ENCODE measurements at regions not wholly inside any gene's neighbourhood (a gene's known extent, or its start where the extent isn't known, plus 50 kb on each side); places are given as distances from the start of the nearest gene placed in this dataset.

DNA sequence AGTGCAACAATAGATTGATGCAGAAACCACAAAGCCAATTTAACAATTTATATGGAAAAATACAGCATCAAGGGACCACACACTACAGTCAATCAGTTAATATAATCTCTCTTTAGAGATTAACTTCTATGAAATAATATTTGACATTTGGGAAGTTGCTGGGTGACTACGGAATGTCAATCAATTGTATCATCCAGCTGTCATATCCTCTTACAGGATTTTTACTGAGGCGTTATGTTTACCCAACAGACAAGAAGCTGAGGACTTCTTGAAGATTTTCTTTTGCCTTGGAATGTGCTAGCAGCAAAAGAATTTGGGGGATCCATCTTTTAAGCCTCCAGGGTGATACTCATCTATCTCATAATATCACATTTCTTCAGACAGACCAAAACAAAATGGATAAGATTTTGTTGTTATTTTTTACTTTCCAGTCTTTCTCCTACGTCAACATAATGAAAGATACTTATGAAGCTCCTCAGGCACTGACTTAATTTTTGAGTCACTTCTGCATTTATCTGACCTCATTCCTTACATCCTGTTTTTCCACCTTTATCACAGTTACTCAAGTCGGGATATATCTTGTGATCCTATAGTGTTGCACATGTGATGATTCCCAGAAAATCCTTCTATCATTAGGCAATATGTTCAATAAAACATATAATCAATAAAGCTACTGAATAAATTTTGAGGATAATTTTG lies 227.2 kb upstream of the SPHKAP start:
- H3K79me2 ChIP-seq (ENCODE audit: insufficient read depth, low read length): no peaks in the 10 kb centered on the region
- no peaks in the 10 kb centered on the region for H3F3A ChIP-seq (ENCODE audit: low read depth)
- no peak overlapping the region for H2AFZ ChIP-seq (ENCODE audit: low read length)
- H3K4me3 ChIP-seq (ENCODE audit: low read length, poor library complexity, severe bottlenecking): no peak overlapping the region
- no peaks in the 10 kb centered on the region for H3K9me3 ChIP-seq (ENCODE audit: insufficient read depth, low read depth, low read length)
- H3K9me2 ChIP-seq (replicated peaks; ENCODE audit: low read depth, low read length): no peaks in the 10 kb centered on the region
- no peaks in the 10 kb centered on the region for H3K27me3 ChIP-seq (ENCODE audit: insufficient read depth, low read length, poor library complexity, severe bottlenecking)
- H3K4me1 ChIP-seq (ENCODE audit: insufficient read depth, low read length, poor library complexity, severe bottlenecking): no peaks in the 10 kb centered on the region
- TF ChIP-seq EZH2phosphoT487 (IDR thresholded peaks at IDR 0.05; ENCODE audit: borderline replicate concordance): no peak
- TF ChIP-seq, protein P1, sequence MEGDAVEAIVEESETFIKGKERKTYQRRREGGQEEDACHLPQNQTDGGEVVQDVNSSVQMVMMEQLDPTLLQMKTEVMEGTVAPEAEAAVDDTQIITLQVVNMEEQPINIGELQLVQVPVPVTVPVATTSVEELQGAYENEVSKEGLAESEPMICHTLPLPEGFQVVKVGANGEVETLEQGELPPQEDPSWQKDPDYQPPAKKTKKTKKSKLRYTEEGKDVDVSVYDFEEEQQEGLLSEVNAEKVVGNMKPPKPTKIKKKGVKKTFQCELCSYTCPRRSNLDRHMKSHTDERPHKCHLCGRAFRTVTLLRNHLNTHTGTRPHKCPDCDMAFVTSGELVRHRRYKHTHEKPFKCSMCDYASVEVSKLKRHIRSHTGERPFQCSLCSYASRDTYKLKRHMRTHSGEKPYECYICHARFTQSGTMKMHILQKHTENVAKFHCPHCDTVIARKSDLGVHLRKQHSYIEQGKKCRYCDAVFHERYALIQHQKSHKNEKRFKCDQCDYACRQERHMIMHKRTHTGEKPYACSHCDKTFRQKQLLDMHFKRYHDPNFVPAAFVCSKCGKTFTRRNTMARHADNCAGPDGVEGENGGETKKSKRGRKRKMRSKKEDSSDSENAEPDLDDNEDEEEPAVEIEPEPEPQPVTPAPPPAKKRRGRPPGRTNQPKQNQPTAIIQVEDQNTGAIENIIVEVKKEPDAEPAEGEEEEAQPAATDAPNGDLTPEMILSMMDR (conservative IDR thresholded peaks at IDR 0.05; ENCODE audit: low read length): no peak
- no peak overlapping the region for H3K4me2 ChIP-seq (ENCODE audit: low read depth, low read length, poor library complexity, severe bottlenecking)
- H4K20me1 ChIP-seq (ENCODE audit: insufficient read depth, low read length, poor library complexity, severe bottlenecking): no peaks in the 10 kb centered on the region
- H3K9ac ChIP-seq (ENCODE audit: low read depth, low read length, poor library complexity, severe bottlenecking): no peak overlapping the region
- no peaks in the 10 kb centered on the region for H3K36me3 ChIP-seq (ENCODE audit: insufficient read depth, low read length)

DNA sequence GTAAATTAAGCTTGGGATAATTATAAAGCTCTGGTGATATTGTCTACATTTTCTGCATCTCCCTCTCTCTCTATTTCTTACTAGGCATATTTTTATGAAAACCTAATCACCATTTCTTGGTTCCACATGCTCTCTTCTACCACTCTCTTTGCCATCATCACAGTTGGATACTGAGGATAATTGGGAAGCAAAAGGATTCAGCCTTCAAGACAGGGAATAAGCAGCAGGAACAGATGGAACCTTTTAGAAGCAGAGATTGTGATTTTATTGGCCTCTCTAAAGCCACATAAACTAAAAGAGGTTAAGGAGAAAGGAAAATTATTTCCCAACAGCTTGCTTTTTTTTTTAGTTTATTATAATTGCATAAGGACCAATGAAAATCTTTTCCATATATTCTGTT lies 226.3 kb upstream of the SPHKAP start:
- Histone ChIP-seq H3F3A (ENCODE audit: low read depth) (no peaks in the 10 kb centered on the region), H3K27me3 (ENCODE audit: insufficient read depth, low read length, poor library complexity, severe bottlenecking) (no peaks in the 10 kb centered on the region), H2AFZ (ENCODE audit: low read length) (no peak overlapping the region), H3K36me3 (ENCODE audit: insufficient read depth, low read length) (no peaks in the 10 kb centered on the region), H3K4me2 (ENCODE audit: low read depth, low read length, poor library complexity, severe bottlenecking) (no peak overlapping the region), H3K9me2 (replicated peaks; ENCODE audit: low read depth, low read length) (no peaks in the 10 kb centered on the region), H3K9ac (ENCODE audit: low read depth, low read length, poor library complexity, severe bottlenecking) (no peak overlapping the region), H3K4me1 (ENCODE audit: insufficient read depth, low read length, poor library complexity, severe bottlenecking) (no peaks in the 10 kb centered on the region), H4K20me1 (ENCODE audit: insufficient read depth, low read length, poor library complexity, severe bottlenecking) (no peaks in the 10 kb centered on the region), H3K4me3 (ENCODE audit: low read length, poor library complexity, severe bottlenecking) (no peak overlapping the region), H3K79me2 (ENCODE audit: insufficient read depth, low read length) (no peaks in the 10 kb centered on the region), H3K9me3 (ENCODE audit: insufficient read depth, low read depth, low read length) (no peaks in the 10 kb centered on the region)
- TF ChIP-seq, protein P1 (conservative IDR thresholded peaks at IDR 0.05; ENCODE audit: low read length): no peak
- TF ChIP-seq EZH2phosphoT487 (IDR thresholded peaks at IDR 0.05; ENCODE audit: borderline replicate concordance): no peak

DNA sequence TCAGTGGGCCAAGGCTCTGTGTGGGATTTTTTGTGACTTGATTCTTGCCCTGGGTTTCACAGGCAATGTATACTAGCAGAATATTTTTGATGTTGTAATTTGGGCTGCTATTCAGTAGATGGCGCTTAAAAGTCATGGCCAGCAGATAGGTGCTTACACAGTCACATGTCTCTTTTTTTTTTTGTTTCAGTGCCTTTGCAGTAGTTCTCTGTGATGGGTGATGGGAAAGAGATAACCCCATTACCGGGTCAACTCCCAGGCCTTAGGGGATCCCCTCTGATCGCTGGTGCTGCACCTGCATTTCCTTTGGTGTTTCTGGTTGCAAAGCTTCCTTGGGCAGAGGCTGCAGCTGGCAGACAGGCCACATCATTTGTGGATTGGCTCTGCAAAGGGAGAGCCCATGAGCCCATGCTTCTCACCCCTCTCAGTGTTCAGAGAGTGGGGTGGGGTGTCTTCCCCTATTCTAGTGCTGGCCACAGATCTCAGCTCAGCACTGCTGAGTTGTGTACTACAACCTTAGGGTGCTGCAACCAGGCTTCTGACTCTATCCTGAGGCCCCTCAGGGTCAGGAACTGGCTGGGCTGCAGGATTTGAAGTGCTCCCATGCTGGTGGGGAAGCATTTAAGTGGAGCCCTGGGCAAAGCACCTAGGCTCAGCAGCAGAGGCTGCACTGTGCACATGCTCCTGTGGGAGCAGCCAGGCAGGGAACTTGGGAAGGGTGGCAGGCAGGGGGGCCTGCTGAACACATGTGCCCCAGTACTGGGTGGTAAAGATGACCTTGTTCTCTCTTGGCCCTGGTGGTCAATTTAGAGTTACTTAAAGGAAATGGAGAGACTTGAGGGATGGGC lies 219.8 kb upstream of the SPHKAP start:
- TF ChIP-seq, protein P1 (conservative IDR thresholded peaks at IDR 0.05; ENCODE audit: low read length): peak; percentile 61
- no peak for TF ChIP-seq EZH2phosphoT487 (IDR thresholded peaks at IDR 0.05; ENCODE audit: borderline replicate concordance)
- Histone ChIP-seq H3K9me2 (replicated peaks; ENCODE audit: low read depth, low read length) (no peaks in the 10 kb centered on the region), H3K4me2 (ENCODE audit: low read depth, low read length, poor library complexity, severe bottlenecking) (no peak overlapping the region), H3K4me3 (ENCODE audit: low read length, poor library complexity, severe bottlenecking) (no peak overlapping the region), H3K4me1 (ENCODE audit: insufficient read depth, low read length, poor library complexity, severe bottlenecking) (no peaks in the 10 kb centered on the region), H2AFZ (ENCODE audit: low read length) (no peak overlapping the region), H3K9ac (ENCODE audit: low read depth, low read length, poor library complexity, severe bottlenecking) (no peak overlapping the region), H3K9me3 (ENCODE audit: insufficient read depth, low read depth, low read length) (no peaks in the 10 kb centered on the region), H3K79me2 (ENCODE audit: insufficient read depth, low read length) (no peaks in the 10 kb centered on the region), H3K27me3 (ENCODE audit: insufficient read depth, low read length, poor library complexity, severe bottlenecking) (no peaks in the 10 kb centered on the region), H3F3A (ENCODE audit: low read depth) (no peaks in the 10 kb centered on the region), H3K36me3 (ENCODE audit: insufficient read depth, low read length) (no peaks in the 10 kb centered on the region), H4K20me1 (ENCODE audit: insufficient read depth, low read length, poor library complexity, severe bottlenecking) (no peaks in the 10 kb centered on the region)

Measured in Loucy (cell line).